ENCODE measurements at regions not wholly inside any gene's neighbourhood (a gene's known extent, or its start where the extent isn't known, plus 50 kb on each side); places are given as distances from the start of the nearest gene placed in this dataset.

- 69 to 73% methylated on average over 3 of the region's 3 CpGs for whole genome bisulfite sequencing, 2 donors
- H3K4me1 ChIP-seq, result no peaks in the 10 kb centered on the region
- TF ChIP-seq CTCF (IDR thresholded peaks at IDR 0.05) (no peak), EP300 (IDR thresholded peaks at IDR 0.05) (no peak), POLR2A (IDR thresholded peaks at IDR 0.05) (no peak), POLR2AphosphoS5 (IDR thresholded peaks at IDR 0.05) (no peak)
- intact Hi-C loops (cut with DNase I), result no loop called here
- no peak for DNase-seq
- no peak overlapping the region for H3K27ac ChIP-seq
- H3K36me3 ChIP-seq, result no peaks in the 10 kb centered on the region
- H3K4me3 ChIP-seq, result no peak overlapping the region
- no peaks in the 10 kb centered on the region for H3K27me3 ChIP-seq
- H3K9me3 ChIP-seq, result peaks cover 0 to 3% (median 0%) of the 10 kb centered on the region in 4 donors
Observed at GRCh38 chr4:145427991-145428390, 53.7 kb upstream of the SMAD1 start.

GRCh38 chr4:145427221-145427620, 54.4 kb upstream of the SMAD1 start:
- no peak for DNase-seq
- Histone ChIP-seq H3K27me3 (no peaks in the 10 kb centered on the region), H3K36me3 (no peaks in the 10 kb centered on the region), H3K9me3 (peaks cover 0 to 3% (median 0%) of the 10 kb centered on the region in 4 donors), H3K4me1 (no peaks in the 10 kb centered on the region), H3K27ac (no peak overlapping the region), H3K4me3 (no peak overlapping the region)
- intact Hi-C loops (cut with DNase I), result no loop called here
- 44 to 76% methylated on average over 2 of the region's 2 CpGs for WGBS, 2 donors
- no peak for TF ChIP-seq POLR2A (IDR thresholded peaks at IDR 0.05)
- TF ChIP-seq EP300 (IDR thresholded peaks at IDR 0.05), result no peak

- TF ChIP-seq EP300 (IDR thresholded peaks at IDR 0.05) (no peak), CTCF (IDR thresholded peaks at IDR 0.05) (no peak), POLR2AphosphoS5 (IDR thresholded peaks at IDR 0.05) (no peak), POLR2A (IDR thresholded peaks at IDR 0.05) (no peak)
- no peak for DNase-seq
- no peaks in the 10 kb centered on the region for H3K27me3 ChIP-seq
- intact Hi-C loops (cut with DNase I), result no loop called here
- H3K4me1 ChIP-seq, result no peaks in the 10 kb centered on the region
- no peak overlapping the region for H3K4me3 ChIP-seq
- H3K9me3 ChIP-seq, result peaks cover 0 to 3% (median 0%) of the 10 kb centered on the region in 4 donors
- WGBS, 2 donors, result 86 to 91% methylated on average over 5 of the region's 5 CpGs
- no peaks in the 10 kb centered on the region for H3K36me3 ChIP-seq
- H3K27ac ChIP-seq, result no peak overlapping the region
Observed at GRCh38 chr4:145423017-145423708, 58.5 kb upstream of the SMAD1 start.

GRCh38 chr4:145420595-145421214, 60.9 kb upstream of the SMAD1 start:
- Histone ChIP-seq H3K4me1 (no peaks in the 10 kb centered on the region), H3K36me3 (no peaks in the 10 kb centered on the region), H3K9me3 (peaks cover 0 to 3% (median 0%) of the 10 kb centered on the region in 4 donors), H3K27ac (no peak overlapping the region), H3K4me3 (no peak overlapping the region), H3K27me3 (no peaks in the 10 kb centered on the region)
- no peak for DNase-seq
- WGBS, 2 donors, result 82 to 88% methylated on average over 2 of the region's 2 CpGs
- intact Hi-C loops (cut with DNase I), result no loop called here
- no peak for TF ChIP-seq POLR2AphosphoS5 (IDR thresholded peaks at IDR 0.05)
- no peak for TF ChIP-seq CTCF (IDR thresholded peaks at IDR 0.05)
- TF ChIP-seq EP300 (IDR thresholded peaks at IDR 0.05), result no peak
- TF ChIP-seq POLR2A (IDR thresholded peaks at IDR 0.05), result no peak

GRCh38 chr4:145418739-145419138, 62.9 kb upstream of the SMAD1 start:
- no peaks in the 10 kb centered on the region for H3K4me1 ChIP-seq
- H3K9me3 ChIP-seq, result no peaks in the 10 kb centered on the region
- no peak for DNase-seq
- no peak overlapping the region for H3K4me3 ChIP-seq
- H3K27me3 ChIP-seq, result no peaks in the 10 kb centered on the region
- TF ChIP-seq EP300 (IDR thresholded peaks at IDR 0.05) (no peak), POLR2AphosphoS5 (IDR thresholded peaks at IDR 0.05) (no peak), POLR2A (IDR thresholded peaks at IDR 0.05) (no peak), CTCF (IDR thresholded peaks at IDR 0.05) (no peak)
- 85 to 86% methylated on average over 4 of the region's 4 CpGs for WGBS, 2 donors
- intact Hi-C loops (cut with DNase I), result no loop called here
- H3K27ac ChIP-seq, result no peak overlapping the region
- no peaks in the 10 kb centered on the region for H3K36me3 ChIP-seq

Data from sigmoid colon (tissue), 6 donors.